ENCODE measurements at regions not wholly inside any gene's neighbourhood (a gene's known extent, or its start where the extent isn't known, plus 50 kb on each side); places are given as distances from the start of the nearest gene placed in this dataset.

DNA sequence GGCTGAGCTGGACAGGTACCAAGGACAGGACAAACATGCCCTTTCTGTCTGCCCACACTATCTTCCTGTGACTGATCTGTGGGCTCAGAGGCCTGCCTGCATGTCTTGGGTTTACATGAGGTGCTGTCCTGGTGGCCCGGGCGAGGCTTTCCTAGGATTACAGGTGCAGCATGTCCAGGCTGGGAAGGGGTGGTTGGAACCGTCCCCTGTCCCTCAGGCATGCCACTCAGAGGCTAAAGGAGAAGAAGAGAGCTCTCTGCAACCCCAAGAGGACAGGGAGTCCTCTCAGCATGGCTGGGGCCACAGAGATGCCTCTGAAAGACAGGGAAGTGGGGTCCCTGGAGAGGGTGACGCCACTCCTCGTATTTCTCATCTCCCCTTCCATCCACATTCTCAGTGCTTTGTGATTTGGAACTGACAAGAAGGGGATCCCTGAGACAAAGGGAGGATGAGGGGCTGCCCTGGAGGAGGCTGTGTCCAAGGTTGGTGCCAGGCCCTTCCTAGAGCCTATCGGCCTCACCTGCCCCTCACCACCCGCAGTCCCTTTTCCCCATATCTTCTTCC lies 64.6 kb upstream of the LMO1 start:
- Histone ChIP-seq H3K27ac (ENCODE audit: control insufficient read depth, insufficient read depth, low read length) (no peak overlapping the region), H3K79me2 (ENCODE audit: control insufficient read depth, insufficient read depth, low read length) (no peaks in the 10 kb centered on the region), H3K9me3 (ENCODE audit: control insufficient read depth, low read depth, low read length) (no peaks in the 10 kb centered on the region), H3K4me2 (ENCODE audit: control insufficient read depth, extremely low read depth, insufficient read depth, low read depth, low read length) (no peak overlapping the region), H3K4me3 (ENCODE audit: control insufficient read depth in 2 of 3, extremely low read depth in 1 of 3, insufficient read depth in 2 of 3, low read depth in 1 of 3, low read length in 3 of 3) (no peak overlapping the region), H4K20me1 (ENCODE audit: control insufficient read depth, extremely low read depth, insufficient read depth, low read length) (no peaks in the 10 kb centered on the region), H3K9me1 (ENCODE audit: control insufficient read depth, extremely low read depth, insufficient read depth, low read length) (no peaks in the 10 kb centered on the region), H3K27me3 (ENCODE audit: control insufficient read depth, extremely low read depth, insufficient read depth, low read length) (peaks cover 36% of the 10 kb centered on the region), H3K9ac (ENCODE audit: control insufficient read depth, extremely low read depth, insufficient read depth, low read length) (no peak overlapping the region), H2AFZ (ENCODE audit: control insufficient read depth, low read length) (no peak overlapping the region), H3K36me3 (ENCODE audit: control insufficient read depth in 2 of 2, extremely low read depth in 1 of 2, insufficient read depth in 2 of 2, low read length in 2 of 2) (no peaks in the 10 kb centered on the region), H3K4me1 (ENCODE audit: control insufficient read depth, extremely low read depth, insufficient read depth, low read length) (peaks cover 3% of the 10 kb centered on the region)
- dilution Hi-C loops (cut with MboI; ENCODE audit: extremely low pct_ligation_motif_present, low sequenced_read_pairs): no loop called here
- DNase-seq (ENCODE audit: low read depth, low spot score): no peak
- no peak for FAIRE-seq
- no peak for TF ChIP-seq CTCF (optimal IDR thresholded peaks at IDR 0.05 in 1 of 3, IDR thresholded peaks at IDR 0.05 in 1 of 3, conservative IDR thresholded peaks at IDR 0.05 in 1 of 3; ENCODE audit: extremely low read depth in 1 of 3, insufficient read depth in 2 of 3, low read length in 3 of 3)
- no peak for TF ChIP-seq EZH2 (IDR thresholded peaks at IDR 0.05; ENCODE audit: low read length)

DNA sequence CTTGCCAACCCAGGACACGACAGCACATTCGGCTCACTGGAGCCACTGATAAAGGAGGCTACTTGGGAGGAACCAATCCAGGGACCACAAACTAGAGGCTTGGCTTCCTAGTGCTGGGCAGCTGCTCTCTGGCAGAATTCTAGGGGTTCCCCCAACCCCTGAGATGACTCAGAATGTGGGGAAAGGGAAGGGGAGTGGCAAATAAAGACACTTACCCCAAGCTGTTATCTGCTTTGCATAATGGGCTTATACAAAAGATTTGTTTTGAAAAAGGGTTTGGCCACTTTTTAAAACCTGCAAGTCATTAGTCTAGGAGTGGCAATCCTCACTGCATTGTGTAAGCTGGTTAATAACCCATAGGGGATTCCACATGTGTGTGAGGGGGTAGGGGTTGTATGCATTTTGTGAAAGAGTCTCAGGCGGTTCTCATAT lies 64.1 kb upstream of the LMO1 start:
- Histone ChIP-seq H2AFZ (ENCODE audit: control insufficient read depth, low read length) (no peak overlapping the region), H3K4me2 (ENCODE audit: control insufficient read depth, extremely low read depth, insufficient read depth, low read depth, low read length) (no peak overlapping the region), H3K27ac (ENCODE audit: control insufficient read depth, insufficient read depth, low read length) (no peak overlapping the region), H3K9me1 (ENCODE audit: control insufficient read depth, extremely low read depth, insufficient read depth, low read length) (no peaks in the 10 kb centered on the region), H3K36me3 (ENCODE audit: control insufficient read depth in 2 of 2, extremely low read depth in 1 of 2, insufficient read depth in 2 of 2, low read length in 2 of 2) (no peaks in the 10 kb centered on the region), H3K27me3 (ENCODE audit: control insufficient read depth, extremely low read depth, insufficient read depth, low read length) (peaks cover 39% of the 10 kb centered on the region), H3K9me3 (ENCODE audit: control insufficient read depth, low read depth, low read length) (no peaks in the 10 kb centered on the region), H3K79me2 (ENCODE audit: control insufficient read depth, insufficient read depth, low read length) (no peaks in the 10 kb centered on the region), H3K4me1 (ENCODE audit: control insufficient read depth, extremely low read depth, insufficient read depth, low read length) (peaks cover 3% of the 10 kb centered on the region), H4K20me1 (ENCODE audit: control insufficient read depth, extremely low read depth, insufficient read depth, low read length) (no peaks in the 10 kb centered on the region), H3K4me3 (ENCODE audit: control insufficient read depth in 2 of 3, extremely low read depth in 1 of 3, insufficient read depth in 2 of 3, low read depth in 1 of 3, low read length in 3 of 3) (no peak overlapping the region), H3K9ac (ENCODE audit: control insufficient read depth, extremely low read depth, insufficient read depth, low read length) (no peak overlapping the region)
- dilution Hi-C loops (cut with MboI; ENCODE audit: extremely low pct_ligation_motif_present, low sequenced_read_pairs): no loop called here
- no peak for TF ChIP-seq CTCF (optimal IDR thresholded peaks at IDR 0.05 in 1 of 3, IDR thresholded peaks at IDR 0.05 in 1 of 3, conservative IDR thresholded peaks at IDR 0.05 in 1 of 3; ENCODE audit: extremely low read depth in 1 of 3, insufficient read depth in 2 of 3, low read length in 3 of 3)
- TF ChIP-seq EZH2 (IDR thresholded peaks at IDR 0.05; ENCODE audit: low read length): no peak
- FAIRE-seq: no peak
- DNase-seq (ENCODE audit: low read depth, low spot score): no peak

All from keratinocyte (primary cell).